ENCODE measurements at regions not wholly inside any gene's neighbourhood (a gene's known extent, or its start where the extent isn't known, plus 50 kb on each side); places are given as distances from the start of the nearest gene placed in this dataset.

DNA sequence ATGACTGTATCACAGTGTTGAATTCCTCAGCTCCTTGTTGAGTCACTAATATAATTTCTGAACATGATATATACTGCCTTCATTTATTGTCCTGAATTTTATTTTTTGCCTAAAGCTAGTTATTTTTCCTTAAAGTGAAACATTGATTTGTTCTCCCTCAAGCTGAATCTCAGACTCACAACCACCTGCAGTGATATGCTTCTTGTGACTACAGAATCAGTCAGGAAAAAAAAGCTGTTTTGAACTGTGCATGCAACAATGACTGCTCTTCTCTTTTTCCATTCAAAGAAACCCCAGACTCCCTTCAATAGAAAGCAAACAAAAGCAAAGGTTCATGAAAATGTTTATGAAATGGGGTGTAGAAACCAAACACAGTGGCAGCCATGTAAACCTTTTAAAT, 470.2 kb upstream of the CHD1 start:
- H3K79me2 ChIP-seq (ENCODE audit: insufficient read depth, low read depth, low read length): no peaks in the 10 kb centered on the region
- ChIA-PET CTCF (ENCODE audit: unreplicated experiment) (no interaction called here), POLR2A (interaction anchor here (0.5 kb wide), 1 partner anchor 612 kb away, joined by 5 read pairs; no protein-coding TSS in a partner anchor)
- no peaks in the 10 kb centered on the region for H3K9me2 ChIP-seq (ENCODE audit: insufficient read depth, low read length)
- TF ChIP-seq EZH2phosphoT487 (IDR thresholded peaks at IDR 0.05; ENCODE audit: borderline replicate concordance, low read depth, low read length): no peak
- TF ChIP-seq, protein P1, sequence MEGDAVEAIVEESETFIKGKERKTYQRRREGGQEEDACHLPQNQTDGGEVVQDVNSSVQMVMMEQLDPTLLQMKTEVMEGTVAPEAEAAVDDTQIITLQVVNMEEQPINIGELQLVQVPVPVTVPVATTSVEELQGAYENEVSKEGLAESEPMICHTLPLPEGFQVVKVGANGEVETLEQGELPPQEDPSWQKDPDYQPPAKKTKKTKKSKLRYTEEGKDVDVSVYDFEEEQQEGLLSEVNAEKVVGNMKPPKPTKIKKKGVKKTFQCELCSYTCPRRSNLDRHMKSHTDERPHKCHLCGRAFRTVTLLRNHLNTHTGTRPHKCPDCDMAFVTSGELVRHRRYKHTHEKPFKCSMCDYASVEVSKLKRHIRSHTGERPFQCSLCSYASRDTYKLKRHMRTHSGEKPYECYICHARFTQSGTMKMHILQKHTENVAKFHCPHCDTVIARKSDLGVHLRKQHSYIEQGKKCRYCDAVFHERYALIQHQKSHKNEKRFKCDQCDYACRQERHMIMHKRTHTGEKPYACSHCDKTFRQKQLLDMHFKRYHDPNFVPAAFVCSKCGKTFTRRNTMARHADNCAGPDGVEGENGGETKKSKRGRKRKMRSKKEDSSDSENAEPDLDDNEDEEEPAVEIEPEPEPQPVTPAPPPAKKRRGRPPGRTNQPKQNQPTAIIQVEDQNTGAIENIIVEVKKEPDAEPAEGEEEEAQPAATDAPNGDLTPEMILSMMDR (conservative IDR thresholded peaks at IDR 0.05; ENCODE audit: low read length): no peak
- DNase-seq (ENCODE audit: low spot score): no peak
- BruUV-seq (replicated peaks): no TSS peak
- H3K4me3 ChIP-seq (ENCODE audit: low read depth, low read length, poor library complexity, severe bottlenecking): no peak overlapping the region
- H3K36me3 ChIP-seq (ENCODE audit: insufficient read depth, low read length): no peaks in the 10 kb centered on the region
- H3K27ac ChIP-seq (ENCODE audit: low read depth, low read length, poor library complexity, severe bottlenecking): no peak overlapping the region
- intact Hi-C loops (cut with micrococcal nuclease; ENCODE audit: unreplicated experiment): no loop called here
- no peaks in the 10 kb centered on the region for H3K4me1 ChIP-seq (ENCODE audit: insufficient read depth, low read length, poor library complexity, severe bottlenecking)
- H4K20me1 ChIP-seq (ENCODE audit: insufficient read depth, low read length): no peaks in the 10 kb centered on the region
- no peak overlapping the region for H2AFZ ChIP-seq (ENCODE audit: low read length)
- no peaks in the 10 kb centered on the region for H3K9me3 ChIP-seq (ENCODE audit: low read length)
- H3K4me2 ChIP-seq (ENCODE audit: low read length): no peak overlapping the region

DNA sequence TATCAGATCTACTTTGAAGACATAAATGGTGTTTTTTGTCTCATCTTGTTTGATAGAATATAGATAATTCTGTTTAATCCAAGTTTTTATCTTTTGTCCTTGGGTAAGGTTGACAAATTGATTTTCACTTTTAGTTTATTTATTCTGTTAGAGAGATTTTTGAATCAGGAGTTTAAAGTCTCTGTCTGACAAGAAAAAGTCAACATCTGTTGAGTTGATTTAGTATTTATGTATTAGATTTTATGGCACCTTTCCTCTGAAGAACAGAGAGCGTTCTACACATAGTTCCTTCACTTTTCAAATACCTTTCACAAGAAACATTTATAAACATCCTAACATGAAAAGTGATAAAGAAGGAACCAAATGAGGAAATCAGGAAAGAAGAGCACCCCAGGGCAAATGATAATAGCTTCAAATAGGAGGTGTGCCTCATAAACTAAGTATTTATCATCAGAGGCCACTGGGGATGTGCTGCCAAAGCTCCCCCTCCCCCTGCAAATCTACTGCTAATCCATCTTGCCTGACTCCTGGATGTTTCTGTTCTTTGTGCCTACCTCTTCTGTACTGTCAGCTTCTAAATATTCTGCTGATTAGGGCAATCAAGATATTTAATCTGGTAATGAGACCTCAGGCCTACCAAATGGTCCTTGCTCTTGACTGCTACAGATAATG, 457.7 kb upstream of the CHD1 start:
- DNase-seq (ENCODE audit: low spot score): no peak
- Histone ChIP-seq H3K9me3 (ENCODE audit: low read length) (no peaks in the 10 kb centered on the region), H3K4me2 (ENCODE audit: low read length) (no peak overlapping the region), H2AFZ (ENCODE audit: low read length) (no peak overlapping the region), H4K20me1 (ENCODE audit: insufficient read depth, low read length) (no peaks in the 10 kb centered on the region), H3K27ac (ENCODE audit: low read depth, low read length, poor library complexity, severe bottlenecking) (no peak overlapping the region), H3K4me3 (ENCODE audit: low read depth, low read length, poor library complexity, severe bottlenecking) (no peak overlapping the region), H3K4me1 (ENCODE audit: insufficient read depth, low read length, poor library complexity, severe bottlenecking) (no peaks in the 10 kb centered on the region), H3K36me3 (ENCODE audit: insufficient read depth, low read length) (no peaks in the 10 kb centered on the region), H3K9me2 (ENCODE audit: insufficient read depth, low read length) (no peaks in the 10 kb centered on the region), H3K79me2 (ENCODE audit: insufficient read depth, low read depth, low read length) (no peaks in the 10 kb centered on the region)
- no TSS peak for BruUV-seq (replicated peaks)
- CTCF ChIA-PET (ENCODE audit: unreplicated experiment): no interaction called here
- POLR2A ChIA-PET: interaction anchor here (0.6 to 0.7 kb wide), 2 partner anchors 8 to 1542 kb away, joined by 3 read pairs; no protein-coding TSS in a partner anchor
- intact Hi-C loops (cut with micrococcal nuclease; ENCODE audit: unreplicated experiment): no loop called here
- TF ChIP-seq EZH2phosphoT487 (IDR thresholded peaks at IDR 0.05; ENCODE audit: borderline replicate concordance, low read depth, low read length): no peak
- TF ChIP-seq, protein P1 (conservative IDR thresholded peaks at IDR 0.05; ENCODE audit: low read length): no peak

DNA sequence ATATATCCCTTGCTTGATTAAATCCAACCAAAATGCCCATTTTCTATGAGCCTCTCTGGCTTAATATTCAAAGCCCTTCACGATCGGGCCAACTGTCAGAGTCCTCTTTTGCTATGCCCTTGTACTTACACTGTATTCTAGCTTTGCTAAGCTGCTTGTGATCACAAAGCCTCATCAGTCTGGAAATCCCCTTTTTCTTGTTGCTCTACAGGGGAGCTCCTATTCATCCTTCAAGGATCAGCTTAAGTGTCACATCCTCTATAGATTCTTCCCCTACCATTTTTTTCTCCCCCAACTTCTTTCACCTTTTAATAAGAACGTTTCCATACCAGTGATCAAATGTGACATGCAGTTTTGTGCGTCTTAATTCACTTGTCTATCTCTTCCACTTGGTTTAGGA, 450.4 kb upstream of the CHD1 start:
- Histone ChIP-seq H3K9me3 (ENCODE audit: low read length) (no peaks in the 10 kb centered on the region), H3K4me1 (ENCODE audit: insufficient read depth, low read length, poor library complexity, severe bottlenecking) (no peaks in the 10 kb centered on the region), H3K4me2 (ENCODE audit: low read length) (no peak overlapping the region), H3K79me2 (ENCODE audit: insufficient read depth, low read depth, low read length) (no peaks in the 10 kb centered on the region), H3K36me3 (ENCODE audit: insufficient read depth, low read length) (no peaks in the 10 kb centered on the region), H2AFZ (ENCODE audit: low read length) (no peak overlapping the region), H3K27ac (ENCODE audit: low read depth, low read length, poor library complexity, severe bottlenecking) (no peak overlapping the region), H3K4me3 (ENCODE audit: low read depth, low read length, poor library complexity, severe bottlenecking) (no peak overlapping the region), H3K9me2 (ENCODE audit: insufficient read depth, low read length) (no peaks in the 10 kb centered on the region), H4K20me1 (ENCODE audit: insufficient read depth, low read length) (no peaks in the 10 kb centered on the region)
- BruUV-seq (replicated peaks): no TSS peak
- intact Hi-C loops (cut with micrococcal nuclease; ENCODE audit: unreplicated experiment): no loop called here
- ChIA-PET POLR2A (no interaction called here), CTCF (ENCODE audit: unreplicated experiment) (no interaction called here)
- TF ChIP-seq, protein P1 (conservative IDR thresholded peaks at IDR 0.05; ENCODE audit: low read length): no peak
- no peak for TF ChIP-seq EZH2phosphoT487 (IDR thresholded peaks at IDR 0.05; ENCODE audit: borderline replicate concordance, low read depth, low read length)
- no peak for DNase-seq (ENCODE audit: low spot score)
